ENCODE measurements at regions not wholly inside any gene's neighbourhood (a gene's known extent, or its start where the extent isn't known, plus 50 kb on each side); places are given as distances from the start of the nearest gene placed in this dataset.

DNA sequence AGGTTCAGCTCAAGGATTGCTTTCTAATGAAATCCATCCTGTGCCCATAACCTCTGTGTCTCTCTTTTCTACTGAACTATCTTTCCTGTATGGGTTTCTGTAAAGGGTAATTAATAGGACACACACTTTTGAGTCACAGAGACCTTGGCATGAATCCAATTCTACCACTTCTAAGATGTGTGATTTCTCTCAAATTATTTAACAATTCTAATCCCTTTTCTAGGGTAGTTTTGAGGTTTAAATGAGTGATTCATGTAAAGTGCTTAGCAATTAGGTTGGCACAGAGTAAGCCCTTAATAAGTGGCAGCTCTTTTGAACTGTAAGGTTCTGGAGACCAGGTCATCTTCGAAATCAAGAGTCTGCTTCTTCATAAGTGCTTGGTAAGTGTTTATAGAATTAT lies 202.7 kb downstream of the RASSF9 start:
- H3K4me3 ChIP-seq (replicated peaks; ENCODE audit: low read depth, low read length): no peak overlapping the region
- no peak for TF ChIP-seq CTCF (IDR thresholded peaks at IDR 0.05; ENCODE audit: low read length, missing control alignments)
- DNase-seq (ENCODE audit: low read depth): no peak

GRCh38 chr12:85639834-85640233 lies 196.4 kb downstream of the RASSF9 start:
- DNase-seq (ENCODE audit: low read depth): no peak
- TF ChIP-seq CTCF (IDR thresholded peaks at IDR 0.05; ENCODE audit: low read length, missing control alignments): no peak
- H3K4me3 ChIP-seq (replicated peaks; ENCODE audit: low read depth, low read length): no peak overlapping the region

DNA sequence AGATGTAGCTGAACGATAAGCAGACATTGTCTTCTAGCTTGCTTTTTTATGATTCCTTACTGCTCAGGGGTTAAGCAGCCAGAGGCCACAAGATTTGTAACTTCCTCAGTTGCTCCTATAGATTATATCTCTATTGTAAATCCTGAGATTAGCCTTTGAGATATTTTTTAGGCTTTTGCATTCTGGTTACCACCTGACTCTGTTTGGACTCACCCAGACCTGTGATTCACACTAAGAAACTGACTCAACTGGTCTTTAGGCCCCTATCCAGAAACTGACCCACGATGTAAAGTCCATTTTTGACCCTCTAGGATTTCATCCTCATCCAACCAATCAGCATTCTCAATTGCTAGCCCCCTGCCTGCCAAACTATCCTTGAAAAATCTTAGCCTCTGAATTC lies 194.4 kb downstream of the RASSF9 start:
- no peak for TF ChIP-seq CTCF (IDR thresholded peaks at IDR 0.05; ENCODE audit: low read length, missing control alignments)
- no peak overlapping the region for H3K4me3 ChIP-seq (replicated peaks; ENCODE audit: low read depth, low read length)
- no peak for DNase-seq (ENCODE audit: low read depth)

GRCh38 chr12:85642288-85642687 lies 193.9 kb downstream of the RASSF9 start:
- H3K4me3 ChIP-seq (replicated peaks; ENCODE audit: low read depth, low read length): no peak overlapping the region
- no peak for DNase-seq (ENCODE audit: low read depth)
- no peak for TF ChIP-seq CTCF (IDR thresholded peaks at IDR 0.05; ENCODE audit: low read length, missing control alignments)

GRCh38 chr12:85642808-85643207 lies 193.4 kb downstream of the RASSF9 start:
- peak; percentile 40 for TF ChIP-seq CTCF (IDR thresholded peaks at IDR 0.05; ENCODE audit: low read length, missing control alignments)
- peak; percentile 71 for DNase-seq (ENCODE audit: low read depth)

GRCh38 chr12:85644508-85644907 lies 191.7 kb downstream of the RASSF9 start:
- DNase-seq (ENCODE audit: low read depth): no peak
- no peak for TF ChIP-seq CTCF (IDR thresholded peaks at IDR 0.05; ENCODE audit: low read length, missing control alignments)
- no peak overlapping the region for H3K4me3 ChIP-seq (replicated peaks; ENCODE audit: low read depth, low read length)

More at GRCh38 chr12:85642808-85643207, 193.4 kb downstream of the RASSF9 start:
- H3K4me3 ChIP-seq (replicated peaks; ENCODE audit: low read depth, low read length): no peak overlapping the region

DNA sequence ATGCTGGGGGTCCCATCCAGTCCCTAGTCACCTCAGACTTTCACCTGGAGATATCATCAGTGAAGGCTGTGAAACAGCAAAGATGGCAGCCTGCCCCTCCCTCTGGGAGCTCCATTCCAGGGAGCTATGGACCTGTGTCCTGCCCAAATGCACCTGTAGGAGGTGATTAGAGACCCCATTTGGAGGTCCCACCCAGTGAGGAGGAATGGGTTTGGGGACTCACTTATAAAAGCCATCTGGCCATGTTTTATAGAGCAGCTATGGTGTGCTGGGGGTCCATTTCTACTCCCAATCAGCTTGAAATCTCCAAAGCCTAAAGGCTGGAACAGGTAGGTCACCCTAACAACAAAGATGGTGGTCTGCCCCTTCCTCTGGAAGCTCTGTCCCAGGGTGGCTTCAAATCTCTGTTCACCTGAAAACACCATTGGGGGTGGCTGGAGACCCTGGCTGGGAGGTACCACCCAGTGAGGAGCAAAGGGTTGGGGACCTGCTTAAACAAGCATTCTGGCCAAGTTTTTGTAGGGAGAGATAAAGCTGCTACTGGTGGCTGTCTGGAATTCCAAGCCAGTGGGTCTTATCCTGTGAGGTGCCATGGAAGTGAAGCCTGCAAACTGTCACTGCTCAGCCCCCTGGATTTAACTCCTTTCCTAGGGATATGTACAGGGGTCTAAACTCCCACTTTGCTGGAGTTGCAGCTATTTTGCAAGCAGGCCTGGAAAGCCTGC lies 182.3 kb downstream of the RASSF9 start:
- H3K4me3 ChIP-seq (replicated peaks; ENCODE audit: low read depth, low read length): no peak overlapping the region
- no peak for TF ChIP-seq CTCF (IDR thresholded peaks at IDR 0.05; ENCODE audit: low read length, missing control alignments)
- DNase-seq (ENCODE audit: low read depth): no peak

All from fibroblast of pulmonary artery (primary cell).